ENCODE measurements at regions not wholly inside any gene's neighbourhood (a gene's known extent, or its start where the extent isn't known, plus 50 kb on each side); places are given as distances from the start of the nearest gene placed in this dataset.
A peak's percentile ranks its signal among the peaks of the same experiment; 100 is the strongest.
"Not testable (repeated sequence)": the region's sequence is repeated elsewhere in the genome, so short reads cannot be mapped to it uniquely, and the experiment has no call there.

GRCh38 chr1:146393154-146393553 is 164.3 kb upstream of the NOTCH2NLA start:
- DNase-seq; H3K4me3 ChIP-seq (ENCODE audit: low read depth, low read length); H3K27me3 ChIP-seq (replicated peaks); H3K36me3 ChIP-seq (replicated peaks); in situ Hi-C loops (cut with HindIII; ENCODE audit: low pct_ligation_motif_present, low sequenced_read_pairs); H3K27ac ChIP-seq: not testable (repeated sequence)

- in situ Hi-C loops (cut with HindIII; ENCODE audit: low pct_ligation_motif_present, low sequenced_read_pairs); DNase-seq; H3K4me3 ChIP-seq (ENCODE audit: low read depth, low read length): not testable (repeated sequence)
These were observed 160.4 kb upstream of the NOTCH2NLA start for GRCh38 chr1:146389178-146389577.

GRCh38 chr1:146387750-146388469 is 159.1 kb upstream of the NOTCH2NLA start:
- H3K27me3 ChIP-seq (replicated peaks); H3K4me3 ChIP-seq (ENCODE audit: low read depth, low read length); in situ Hi-C loops (cut with HindIII; ENCODE audit: low pct_ligation_motif_present, low sequenced_read_pairs); H3K36me3 ChIP-seq (replicated peaks); H3K27ac ChIP-seq: not testable (repeated sequence)
- peak; percentile 1 for DNase-seq

More at GRCh38 chr1:146389178-146389577, 160.4 kb upstream of the NOTCH2NLA start:
- H3K36me3 ChIP-seq (replicated peaks); H3K27me3 ChIP-seq (replicated peaks); H3K27ac ChIP-seq: not testable (repeated sequence)

- DNase-seq: peak; percentile 94
- in situ Hi-C loops (cut with HindIII; ENCODE audit: low pct_ligation_motif_present, low sequenced_read_pairs); H3K36me3 ChIP-seq (replicated peaks); H3K27me3 ChIP-seq (replicated peaks): not testable (repeated sequence)
- H3K27ac ChIP-seq: peak overlapping the region; percentile 100
- H3K4me3 ChIP-seq (ENCODE audit: low read depth, low read length): peak overlapping the region; percentile 46
These were observed 158.3 kb upstream of the NOTCH2NLA start for GRCh38 chr1:146386851-146387749.

- in situ Hi-C loops (cut with HindIII; ENCODE audit: low pct_ligation_motif_present, low sequenced_read_pairs); H3K27me3 ChIP-seq (replicated peaks); H3K36me3 ChIP-seq (replicated peaks); H3K4me3 ChIP-seq (ENCODE audit: low read depth, low read length); DNase-seq; H3K27ac ChIP-seq: not testable (repeated sequence)
These were observed 152.4 kb upstream of the NOTCH2NLA start for GRCh38 chr1:146381196-146381595.

- in situ Hi-C loops (cut with HindIII; ENCODE audit: low pct_ligation_motif_present, low sequenced_read_pairs); H3K27me3 ChIP-seq (replicated peaks); H3K36me3 ChIP-seq (replicated peaks): not testable (repeated sequence)
- Histone ChIP-seq H3K4me3 (ENCODE audit: low read depth, low read length) (peak overlapping the region; percentile 15), H3K27ac (peak overlapping the region; percentile 96)
- peak; percentile 95 for DNase-seq
These were observed 148.1 kb upstream of the NOTCH2NLA start for GRCh38 chr1:146376708-146377496.

- peak overlapping the region; percentile 96 for H3K27ac ChIP-seq
- DNase-seq: peak; percentile 90
- H3K27me3 ChIP-seq (replicated peaks); H3K36me3 ChIP-seq (replicated peaks); in situ Hi-C loops (cut with HindIII; ENCODE audit: low pct_ligation_motif_present, low sequenced_read_pairs): not testable (repeated sequence)
- peak overlapping the region; percentile 35 for H3K4me3 ChIP-seq (ENCODE audit: low read depth, low read length)
These were observed 147.5 kb upstream of the NOTCH2NLA start for GRCh38 chr1:146376309-146376707.

- H3K4me3 ChIP-seq (ENCODE audit: low read depth, low read length); DNase-seq; H3K27me3 ChIP-seq (replicated peaks); H3K27ac ChIP-seq; in situ Hi-C loops (cut with HindIII; ENCODE audit: low pct_ligation_motif_present, low sequenced_read_pairs); H3K36me3 ChIP-seq (replicated peaks): not testable (repeated sequence)
These were observed 146.3 kb upstream of the NOTCH2NLA start for GRCh38 chr1:146375108-146375507.

- H3K27me3 ChIP-seq (replicated peaks); in situ Hi-C loops (cut with HindIII; ENCODE audit: low pct_ligation_motif_present, low sequenced_read_pairs); H3K27ac ChIP-seq; H3K36me3 ChIP-seq (replicated peaks): not testable (repeated sequence)
- peak overlapping the region; percentile 41 for H3K4me3 ChIP-seq (ENCODE audit: low read depth, low read length)
- DNase-seq: peak; percentile 88
These were observed 141.1 kb upstream of the NOTCH2NLA start for GRCh38 chr1:146369940-146370339.

GRCh38 chr1:146355373-146355772 is 126.6 kb upstream of the NOTCH2NLA start:
- DNase-seq; H3K4me3 ChIP-seq (ENCODE audit: low read depth, low read length); H3K27me3 ChIP-seq (replicated peaks); H3K36me3 ChIP-seq (replicated peaks); H3K27ac ChIP-seq; in situ Hi-C loops (cut with HindIII; ENCODE audit: low pct_ligation_motif_present, low sequenced_read_pairs): not testable (repeated sequence)

GRCh38 chr1:146326863-146327262 is 98.0 kb upstream of the NOTCH2NLA start:
- DNase-seq; H3K27me3 ChIP-seq (replicated peaks); H3K4me3 ChIP-seq (ENCODE audit: low read depth, low read length); H3K36me3 ChIP-seq (replicated peaks); in situ Hi-C loops (cut with HindIII; ENCODE audit: low pct_ligation_motif_present, low sequenced_read_pairs); H3K27ac ChIP-seq: not testable (repeated sequence)

- H3K4me3 ChIP-seq (ENCODE audit: low read depth, low read length); H3K36me3 ChIP-seq (replicated peaks); DNase-seq; H3K27ac ChIP-seq; H3K27me3 ChIP-seq (replicated peaks); in situ Hi-C loops (cut with HindIII; ENCODE audit: low pct_ligation_motif_present, low sequenced_read_pairs): not testable (repeated sequence)
These were observed 95.6 kb upstream of the NOTCH2NLA start for GRCh38 chr1:146324463-146324862.

- H3K27ac ChIP-seq; H3K4me3 ChIP-seq (ENCODE audit: low read depth, low read length); H3K36me3 ChIP-seq (replicated peaks); in situ Hi-C loops (cut with HindIII; ENCODE audit: low pct_ligation_motif_present, low sequenced_read_pairs); H3K27me3 ChIP-seq (replicated peaks): not testable (repeated sequence)
- peak; percentile 1 for DNase-seq
These were observed 94.5 kb upstream of the NOTCH2NLA start for GRCh38 chr1:146323302-146323701.

- H3K27ac ChIP-seq; DNase-seq; H3K36me3 ChIP-seq (replicated peaks); in situ Hi-C loops (cut with HindIII; ENCODE audit: low pct_ligation_motif_present, low sequenced_read_pairs); H3K4me3 ChIP-seq (ENCODE audit: low read depth, low read length); H3K27me3 ChIP-seq (replicated peaks): not testable (repeated sequence)
These were observed 94.1 kb upstream of the NOTCH2NLA start for GRCh38 chr1:146322893-146323292.

Measured in brain microvascular endothelial cell (primary cell).